ENCODE measurements at regions not wholly inside any gene's neighbourhood (a gene's known extent, or its start where the extent isn't known, plus 50 kb on each side); places are given as distances from the start of the nearest gene placed in this dataset.
A peak's percentile ranks its signal among the peaks of the same experiment; 100 is the strongest.

DNA sequence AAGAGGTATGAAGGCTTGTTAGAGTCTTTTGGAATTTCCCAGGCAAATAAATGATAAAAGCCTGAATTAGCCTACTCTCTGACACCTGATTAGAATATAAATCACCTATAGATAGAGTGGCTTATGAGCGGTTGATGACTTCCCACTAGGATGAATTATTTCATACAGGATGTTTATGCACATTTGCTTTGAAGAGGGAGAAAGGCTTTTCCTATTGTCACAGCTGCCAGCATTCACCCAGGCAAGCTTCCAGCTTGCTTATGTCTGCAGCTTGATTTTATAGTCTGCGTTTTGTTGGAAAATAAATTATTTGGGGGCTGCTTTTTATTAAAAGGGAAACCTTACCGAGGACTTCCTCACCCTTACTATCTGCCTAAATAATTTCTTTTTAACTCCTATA lies 51.3 kb upstream of the EIF2S2 start:
- DNase-seq: no peak

DNA sequence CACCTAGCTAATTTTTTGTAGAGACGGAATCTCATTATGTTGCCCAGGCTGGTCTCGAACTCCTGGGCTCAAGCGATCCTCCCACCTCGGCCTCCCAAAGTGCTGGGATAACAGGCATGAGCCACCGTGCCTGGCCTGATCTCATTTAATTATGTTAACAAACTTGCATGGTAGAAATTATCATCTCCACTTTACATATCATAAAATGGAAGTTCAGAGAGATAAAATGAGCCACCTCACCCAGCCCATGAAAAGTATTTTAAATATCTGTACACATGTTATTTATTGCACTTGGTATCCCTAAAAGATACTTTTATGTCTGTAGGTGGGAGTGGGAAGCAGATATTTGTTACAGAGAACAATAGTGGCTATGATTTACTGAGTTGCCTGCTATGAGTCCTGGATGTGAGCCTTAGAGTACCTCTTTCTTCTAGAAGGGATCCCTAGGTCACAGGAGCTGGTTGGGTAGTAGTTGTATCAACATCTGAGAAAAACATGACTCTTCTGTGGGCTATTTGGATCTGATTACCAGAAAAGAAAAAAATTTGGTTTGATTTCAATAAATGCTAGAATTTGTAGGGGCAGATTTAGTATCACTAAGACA lies 52.4 kb upstream of the EIF2S2 start:
- DNase-seq: no peak

DNA sequence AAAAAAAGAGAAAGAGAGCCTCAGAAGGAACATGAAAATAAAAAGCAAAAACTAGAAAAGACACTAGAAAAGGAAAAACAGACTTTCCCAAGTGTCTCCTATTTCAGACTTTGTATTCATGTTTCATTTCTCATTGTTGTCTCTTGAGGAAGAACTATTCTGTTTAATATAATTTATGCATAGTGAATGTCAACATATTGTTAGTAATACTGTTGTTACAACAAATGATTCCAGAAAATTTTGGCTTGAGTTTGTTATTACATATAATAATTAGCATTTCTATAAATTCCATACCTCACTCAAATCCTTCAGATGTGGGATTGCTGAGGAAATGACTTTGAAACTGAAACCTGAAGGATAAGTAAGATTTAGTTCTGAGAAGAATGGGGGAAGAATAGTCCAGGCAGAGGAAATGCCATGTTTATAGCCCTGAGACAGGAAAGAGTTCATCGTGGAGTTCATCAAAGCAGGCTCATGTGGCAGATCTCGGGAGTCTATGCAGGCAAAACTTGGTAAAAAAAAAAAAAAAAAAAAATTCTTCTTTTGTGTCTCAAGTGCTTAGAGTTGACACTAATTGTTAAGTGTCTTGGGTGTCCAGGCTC lies 53.1 kb upstream of the EIF2S2 start:
- no peak for DNase-seq

DNA sequence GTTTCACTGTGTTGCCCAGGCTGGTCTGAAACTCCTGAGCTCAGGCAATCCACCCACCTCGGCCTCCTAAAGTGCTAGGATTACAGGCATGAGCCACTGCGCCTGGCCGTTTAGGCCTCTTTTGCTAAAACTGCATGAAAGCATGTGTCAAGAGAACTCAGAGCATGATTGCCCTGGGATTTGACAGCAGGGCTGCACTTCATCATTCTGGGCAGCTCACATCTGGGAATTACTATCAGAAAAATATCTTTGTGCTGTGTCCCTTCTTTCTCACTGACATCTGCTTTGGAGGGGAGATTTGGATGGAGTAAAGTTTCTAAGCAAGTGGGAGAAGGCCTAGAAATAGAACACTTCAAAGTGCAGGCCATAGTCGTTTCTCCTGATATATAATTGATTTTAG lies 59.6 kb upstream of the EIF2S2 start:
- no peak for DNase-seq

DNA sequence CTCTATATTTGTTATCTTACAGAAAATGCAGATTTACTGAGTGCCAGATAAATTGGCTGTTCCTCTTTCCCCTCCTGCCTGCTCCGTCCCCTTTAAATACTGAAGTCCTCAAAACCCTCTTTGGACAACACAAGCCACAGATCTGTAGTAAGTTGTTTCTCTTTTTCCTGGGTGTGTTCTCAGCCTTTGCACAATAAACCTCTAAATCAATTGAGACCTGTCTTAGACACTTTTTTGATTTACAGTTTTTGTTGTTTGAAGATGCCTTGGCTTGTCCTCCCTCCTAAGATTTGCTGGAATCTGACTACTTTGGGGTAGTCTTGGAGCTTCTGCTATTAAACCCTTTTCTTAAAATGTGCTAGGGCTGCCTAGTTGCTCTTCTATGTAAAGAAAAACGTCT lies 60.9 kb upstream of the EIF2S2 start:
- no peak for DNase-seq

DNA sequence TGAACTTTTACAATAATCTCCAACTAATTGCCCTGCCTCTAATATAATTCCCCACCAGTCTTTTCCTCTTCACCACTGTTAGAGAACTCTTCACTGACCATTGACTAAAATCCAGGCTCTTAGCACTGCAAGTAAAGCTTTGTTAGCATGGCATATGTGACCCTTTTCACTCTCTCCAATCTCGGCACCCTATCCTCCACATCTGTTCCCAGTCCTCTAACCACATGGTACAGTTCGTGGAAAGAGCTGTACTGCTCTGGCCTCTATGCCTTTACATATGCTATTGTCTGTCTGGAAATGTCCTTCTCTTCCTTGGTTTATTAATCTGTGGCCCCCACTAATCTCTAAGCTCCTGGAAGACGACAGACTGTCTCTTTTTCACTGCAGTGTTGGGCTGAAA lies 63.0 kb upstream of the EIF2S2 start:
- DNase-seq: no peak

DNA sequence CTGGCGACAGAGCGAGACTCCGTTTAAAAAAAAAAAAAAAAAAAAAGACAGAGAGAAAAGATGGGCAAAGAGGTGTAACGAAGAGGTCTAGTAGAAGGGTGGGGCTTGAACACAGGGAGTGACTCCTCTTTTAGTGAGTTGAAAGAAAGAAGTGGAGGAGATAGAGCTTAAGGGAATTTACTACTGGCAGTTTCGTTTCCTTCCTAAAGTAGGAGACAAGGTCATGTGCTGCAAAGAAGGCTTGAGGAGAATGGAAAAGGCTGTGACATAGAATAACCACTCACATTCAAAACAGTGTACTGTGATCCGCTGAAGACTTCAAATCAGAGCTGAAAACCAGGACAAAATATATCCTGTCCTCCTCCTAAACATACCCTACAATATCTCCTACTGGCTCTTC lies 63.8 kb upstream of the EIF2S2 start:
- no peak for DNase-seq

DNA sequence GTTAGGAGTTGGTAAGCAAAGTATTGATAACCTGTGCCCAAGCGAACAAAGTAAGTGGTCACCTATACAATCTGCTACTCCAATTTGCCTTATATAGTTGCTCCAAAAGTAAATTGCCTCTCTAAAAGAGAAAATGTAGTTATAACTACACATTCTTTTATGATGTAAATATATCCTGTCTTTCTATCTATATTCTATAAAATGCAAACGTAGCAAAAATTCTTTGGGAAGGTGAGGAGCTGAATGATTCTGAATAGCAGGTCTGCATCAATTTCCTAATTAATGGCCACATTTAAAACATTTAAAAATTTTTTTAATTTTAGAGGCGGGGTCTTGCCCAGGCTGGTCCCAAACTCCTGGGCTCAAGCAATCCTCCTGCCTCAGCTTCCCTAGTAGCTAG lies 64.2 kb upstream of the ASIP start:
- DNase-seq: no peak

DNA sequence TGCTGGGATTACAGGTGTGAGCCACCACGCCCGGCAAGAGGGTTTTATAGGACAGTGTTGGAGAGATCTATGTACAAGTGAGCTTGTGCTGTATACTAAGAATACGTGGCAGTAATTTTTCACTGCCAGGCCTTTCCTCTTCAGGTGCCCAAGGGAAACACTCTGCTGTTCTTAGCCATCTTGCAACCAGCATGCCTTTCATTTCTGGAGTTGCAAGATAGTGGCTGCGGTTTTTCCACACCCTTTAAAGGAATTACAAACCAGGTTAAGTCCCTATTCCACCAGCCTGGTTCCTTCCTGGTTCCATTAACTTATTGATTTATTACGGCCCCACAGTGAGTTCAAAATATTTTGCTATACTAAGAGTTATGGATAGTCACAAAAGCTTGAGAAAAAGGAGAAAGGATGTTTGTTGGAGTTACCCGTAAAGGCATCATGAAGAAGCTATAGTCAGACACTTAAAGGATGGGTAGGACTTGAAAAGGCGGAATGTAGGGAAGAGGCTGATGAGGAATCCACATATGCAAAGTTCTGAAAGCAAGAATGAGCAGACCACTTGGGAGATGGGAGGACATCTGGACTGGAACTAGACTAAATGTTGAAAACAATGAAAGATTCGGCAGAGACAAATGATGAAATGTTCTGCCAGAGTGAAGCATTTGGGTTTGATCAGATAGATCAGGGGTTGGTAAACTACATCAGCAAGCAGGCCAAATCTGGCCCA lies 61.4 kb upstream of the ASIP start:
- DNase-seq: no peak

DNA sequence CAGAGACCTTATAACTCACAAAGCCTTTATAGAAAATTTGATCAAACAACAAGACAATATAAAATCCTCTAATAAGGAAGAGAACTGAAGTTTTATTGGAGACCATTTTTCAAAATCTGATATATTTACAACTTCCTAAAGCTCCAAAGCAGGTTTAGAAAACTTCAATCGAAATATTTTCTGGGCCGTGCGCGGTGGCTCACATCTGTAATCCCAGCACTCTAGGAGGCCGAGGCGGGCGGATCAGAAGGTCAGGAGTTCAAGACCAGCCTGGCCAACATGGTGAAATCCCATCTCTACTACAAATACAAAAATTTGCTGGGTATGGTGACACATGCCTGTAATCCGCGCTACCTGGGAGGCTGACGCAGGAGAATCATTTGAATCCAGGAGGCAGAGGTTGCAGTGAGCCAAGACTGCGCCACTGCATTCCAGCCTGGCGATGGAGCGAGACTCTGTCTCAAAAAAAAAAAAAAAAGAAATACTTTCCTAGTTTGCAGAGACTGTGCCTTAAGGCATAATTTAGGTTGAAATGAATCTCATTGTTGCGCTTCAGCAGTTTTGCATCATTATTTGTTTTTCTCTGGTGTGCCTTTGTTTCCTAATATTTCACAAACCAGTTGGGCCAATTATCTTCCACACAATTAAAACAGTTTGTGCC lies 60.6 kb upstream of the ASIP start:
- no peak for DNase-seq

DNA sequence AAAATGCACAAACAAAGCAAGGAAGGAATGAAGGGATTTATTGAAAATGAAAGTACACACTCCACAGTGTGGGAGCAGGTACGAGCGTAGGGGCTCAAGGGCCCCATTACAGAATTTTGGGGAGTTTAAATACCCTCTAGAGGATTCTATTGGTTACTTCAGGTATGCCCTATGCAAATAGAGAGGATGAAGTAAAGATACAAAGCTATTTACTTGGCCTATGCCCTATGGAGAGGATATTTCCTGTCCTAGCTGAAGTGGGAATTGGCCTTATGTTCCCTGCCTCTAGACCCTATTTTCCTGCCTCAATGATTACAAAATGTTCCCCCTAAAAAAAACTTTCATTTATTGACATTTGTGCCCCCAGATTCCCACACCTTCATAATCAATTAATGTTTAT lies 59.7 kb upstream of the ASIP start:
- no peak for DNase-seq

DNA sequence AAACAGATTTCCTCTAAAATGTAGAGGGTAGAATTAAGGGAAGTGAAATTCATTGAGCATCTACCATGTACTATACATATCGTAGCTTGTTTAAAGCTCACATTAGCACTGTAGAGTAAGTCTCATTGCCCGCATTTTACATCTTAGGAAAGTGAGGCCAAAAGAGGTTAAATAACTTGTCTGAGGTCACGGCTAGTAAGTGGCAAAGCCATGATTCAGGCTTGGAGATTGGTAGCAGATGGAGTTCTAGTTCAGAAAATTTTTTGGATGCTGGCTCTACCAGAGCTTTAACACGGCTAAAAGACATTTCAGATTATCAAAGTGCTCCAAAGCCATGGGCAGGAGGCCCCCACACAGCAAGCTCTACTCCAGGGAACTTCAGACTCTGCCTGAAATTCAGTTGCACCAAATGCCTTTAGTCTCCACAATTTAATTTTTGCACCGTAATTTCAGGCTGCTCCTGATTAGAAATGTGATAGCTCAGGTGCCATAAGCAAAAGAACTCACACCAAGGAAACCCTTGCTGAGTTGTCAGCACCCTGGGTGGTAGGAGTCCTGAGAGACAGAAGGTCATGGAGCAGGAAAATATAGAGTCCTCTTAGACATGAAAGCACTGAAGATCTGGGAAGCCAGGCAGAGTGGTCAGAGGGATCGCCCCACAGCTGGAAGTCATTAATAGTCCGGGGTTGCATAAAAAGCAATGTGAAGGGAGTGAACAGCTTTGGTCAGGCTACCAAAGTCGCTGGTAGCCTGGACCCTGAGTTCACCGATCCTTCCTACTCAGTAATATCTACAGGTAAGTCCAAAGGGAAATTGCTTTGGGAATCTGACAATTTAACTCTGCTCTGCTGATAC lies 55.2 kb upstream of the ASIP start:
- no peak for DNase-seq

DNA sequence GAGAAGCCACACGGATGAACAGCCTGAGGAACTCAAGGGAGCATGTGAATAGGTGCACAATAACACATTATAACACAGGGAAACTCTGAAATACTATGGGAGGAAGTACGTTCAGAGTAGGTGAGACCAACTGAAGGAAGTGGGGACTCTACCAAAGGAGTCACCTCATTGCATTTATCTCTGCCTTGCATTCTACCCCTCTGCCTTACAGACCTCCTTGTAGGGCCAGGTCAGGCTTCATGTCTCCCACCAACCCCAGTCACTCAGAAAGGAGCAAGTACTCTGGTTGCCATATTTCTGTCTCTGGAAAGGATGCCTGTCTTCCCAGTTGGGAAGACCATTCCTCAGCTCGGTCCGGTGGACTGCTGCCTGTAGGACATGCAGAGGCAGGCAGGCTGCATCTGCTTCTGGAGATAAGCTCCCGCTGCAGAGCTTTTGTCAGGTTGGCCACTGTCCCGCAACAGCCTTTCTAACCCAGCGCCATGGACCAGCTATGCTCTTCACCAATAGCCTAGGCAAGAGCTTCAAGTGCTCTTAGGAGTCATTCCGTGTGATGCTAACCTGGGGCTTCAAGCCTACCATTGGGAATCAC lies 51.6 kb upstream of the ASIP start:
- DNase-seq: no peak

DNA sequence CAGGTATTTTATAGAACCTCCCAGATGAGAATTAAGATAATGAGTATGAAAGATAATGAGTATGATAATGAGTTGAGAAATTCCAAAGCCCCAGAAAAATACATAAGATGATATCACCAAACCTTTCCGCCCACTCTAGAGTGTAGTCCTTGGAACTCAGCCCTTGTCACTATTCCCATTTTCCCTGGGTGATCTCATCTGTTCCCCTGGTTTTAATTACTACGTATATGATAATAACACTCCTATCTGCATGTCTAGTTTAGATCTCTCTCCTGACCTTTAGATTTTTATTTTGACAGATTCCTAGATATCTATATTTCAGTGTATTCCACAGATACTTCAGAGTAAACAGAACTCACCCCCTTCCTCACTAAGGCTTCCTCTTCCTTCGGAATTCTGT lies 51.0 kb upstream of the ASIP start:
- no peak for DNase-seq

DNA sequence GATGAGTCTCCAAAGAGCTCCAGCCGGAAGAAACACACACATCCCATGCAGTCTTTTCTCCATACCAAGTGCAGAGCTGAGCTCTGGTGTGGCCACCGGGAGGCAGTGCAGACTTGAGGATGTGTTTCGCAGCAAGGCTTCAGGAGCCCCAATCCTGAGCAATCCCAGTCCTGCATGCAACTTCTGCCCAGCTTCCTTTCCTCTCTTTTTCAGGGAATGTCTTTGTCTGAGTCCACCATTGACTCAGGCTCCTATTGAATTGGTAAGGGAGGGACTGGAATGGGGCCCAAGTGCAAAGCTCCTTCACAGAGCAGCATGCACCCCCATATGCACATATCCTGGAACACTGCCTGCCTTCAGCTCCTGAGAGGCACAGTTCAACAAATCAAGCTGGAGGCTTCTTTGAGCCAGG lies 50.5 kb upstream of the ASIP start:
- peak; percentile 81 for DNase-seq
